ENCODE measurements at regions not wholly inside any gene's neighbourhood (a gene's known extent, or its start where the extent isn't known, plus 50 kb on each side); places are given as distances from the start of the nearest gene placed in this dataset.
A peak's percentile ranks its signal among the peaks of the same experiment; 100 is the strongest.

GRCh38 chr18:76121011-76121410 is 374.0 kb downstream of the ZNF516 start:
- 48 to 53% (median 50%) methylated on average over 5 of the region's 5 CpGs for WGBS, 3 donors
- Histone ChIP-seq H3K27ac (no peak overlapping the region), H3K27me3 (ENCODE audit: insufficient read depth in 3 of 3, low read length in 2 of 3) (no peaks in the 10 kb centered on the region), H3K4me3 (no peak overlapping the region), H3K36me3 (ENCODE audit: insufficient read depth in 1 of 2, low read depth in 1 of 2) (no peaks in the 10 kb centered on the region), H3K9me3 (no peaks in the 10 kb centered on the region), H3K4me1 (no peaks in the 10 kb centered on the region)
- no peak for TF ChIP-seq CTCF (IDR thresholded peaks at IDR 0.05)
- peak in 2 of 4 donors; percentile 52 to 57 for ATAC-seq
- intact Hi-C loops (cut with DNase I), result no loop called here
- no peak for DNase-seq

- no peak for TF ChIP-seq CTCF (IDR thresholded peaks at IDR 0.05)
- no peak for DNase-seq
- 80 to 85% (median 85%) methylated on average over 14 of the region's 14 CpGs for WGBS, 3 donors
- intact Hi-C loops (cut with DNase I), result no loop called here
- Histone ChIP-seq H3K9me3 (no peaks in the 10 kb centered on the region), H3K4me3 (no peak overlapping the region), H3K36me3 (ENCODE audit: insufficient read depth in 1 of 2, low read depth in 1 of 2) (no peaks in the 10 kb centered on the region), H3K4me1 (no peaks in the 10 kb centered on the region), H3K27ac (no peak overlapping the region), H3K27me3 (ENCODE audit: insufficient read depth in 3 of 3, low read length in 2 of 3) (no peaks in the 10 kb centered on the region)
- no peak for ATAC-seq
Observed at GRCh38 chr18:76115580-76115979, 379.5 kb downstream of the ZNF516 start.

- ATAC-seq, result no peak
- H3K27ac ChIP-seq, result no peak overlapping the region
- H3K36me3 ChIP-seq (ENCODE audit: insufficient read depth in 1 of 2, low read depth in 1 of 2), result no peaks in the 10 kb centered on the region
- intact Hi-C loops (cut with DNase I), result no loop called here
- no peak for TF ChIP-seq CTCF (IDR thresholded peaks at IDR 0.05)
- no peak for DNase-seq
- no peak overlapping the region for H3K4me3 ChIP-seq
- WGBS, 3 donors, result 28 to 48% (median 32%) methylated on average over 10 of the region's 10 CpGs
- H3K4me1 ChIP-seq, result no peaks in the 10 kb centered on the region
- no peaks in the 10 kb centered on the region for H3K27me3 ChIP-seq (ENCODE audit: insufficient read depth in 3 of 3, low read length in 2 of 3)
- H3K9me3 ChIP-seq, result no peaks in the 10 kb centered on the region
Observed at GRCh38 chr18:76113101-76113500, 381.9 kb downstream of the ZNF516 start.

GRCh38 chr18:76102626-76103025 is 392.4 kb downstream of the ZNF516 start:
- H3K9me3 ChIP-seq, result no peaks in the 10 kb centered on the region
- H3K27me3 ChIP-seq (ENCODE audit: insufficient read depth in 3 of 3, low read length in 2 of 3), result no peaks in the 10 kb centered on the region
- no peaks in the 10 kb centered on the region for H3K4me1 ChIP-seq
- 37 to 44% (median 39%) methylated on average over 5 of the region's 5 CpGs for WGBS, 3 donors
- intact Hi-C loops (cut with DNase I), result no loop called here
- no peak overlapping the region for H3K4me3 ChIP-seq
- H3K36me3 ChIP-seq (ENCODE audit: insufficient read depth in 1 of 2, low read depth in 1 of 2), result no peaks in the 10 kb centered on the region
- DNase-seq (no peak), ATAC-seq (no peak)
- no peak for TF ChIP-seq CTCF (IDR thresholded peaks at IDR 0.05)
- H3K27ac ChIP-seq, result no peak overlapping the region

GRCh38 chr18:76102156-76102555 is 392.9 kb downstream of the ZNF516 start:
- H3K9me3 ChIP-seq, result no peaks in the 10 kb centered on the region
- TF ChIP-seq CTCF (IDR thresholded peaks at IDR 0.05), result no peak
- WGBS, 3 donors, result 14 to 18% (median 16%) methylated on average over 3 of the region's 3 CpGs
- no peaks in the 10 kb centered on the region for H3K27me3 ChIP-seq (ENCODE audit: insufficient read depth in 3 of 3, low read length in 2 of 3)
- no peak overlapping the region for H3K4me3 ChIP-seq
- ATAC-seq (no peak), DNase-seq (no peak)
- no peaks in the 10 kb centered on the region for H3K36me3 ChIP-seq (ENCODE audit: insufficient read depth in 1 of 2, low read depth in 1 of 2)
- no peaks in the 10 kb centered on the region for H3K4me1 ChIP-seq
- H3K27ac ChIP-seq, result no peak overlapping the region
- intact Hi-C loops (cut with DNase I), result no loop called here

All from psoas muscle (tissue), 7 donors.